Tibial nerve (tissue), 4 donors: ENCODE measurements at regions not wholly inside any gene's neighbourhood (a gene's known extent, or its start where the extent isn't known, plus 50 kb on each side); places are given as distances from the start of the nearest gene placed in this dataset.

Experiments used
- DNase-seq, 2 donors: peaks; one replicate each; pipeline ENCODE4 v3.0.0-alpha.2; 2019; ENCODE audit warnings: low spot score in 2 of 2
- H3K27ac ChIP-seq, 4 donors: fragments of 200-600 bp; sonication (generic) in 3 of 4; one replicate each; pipeline ENCODE4 v1.5.1; 2017 to 2019; ENCODE audit warnings: mild to moderate bottlenecking in 1 of 4
- H3K27me3 ChIP-seq, 2 donors: fragments of 200-600 bp; sonication (generic) in 1 of 2; one replicate each; pipeline versions ENCODE4 v1.5.1 to v1.6.0; 2017 to 2019
- H3K36me3 ChIP-seq, 3 donors: fragments of 200-600 bp; sonication (generic); one replicate each; pipeline ENCODE4 v1.5.1; 2018 to 2019
- H3K4me1 ChIP-seq, 4 donors: fragments of 200-600 bp; sonication (generic) in 3 of 4; one replicate each; pipeline ENCODE4 v1.5.1; 2017 to 2019
- H3K4me3 ChIP-seq, 4 donors: fragments of 200-600 bp; sonication (generic) in 3 of 4; one replicate each; pipeline ENCODE4 v1.5.1; 2017 to 2019; ENCODE audit warnings: mild to moderate bottlenecking in 1 of 4, moderate library complexity in 1 of 4
- H3K9me3 ChIP-seq, 4 donors: fragments of 200-600 bp; sonication (generic) in 3 of 4; one replicate each; pipeline ENCODE4 v1.5.1; 2017 to 2019
- CTCF ChIP-seq, 5 experiments: fragments of 200-600 bp in 3 of 5; fragments of 450-650 bp in 2 of 5; sonication (generic) in 3 of 5; IDR thresholded peaks; one replicate each; pipeline ENCODE4 v1.5.1; 2016 to 2019; ENCODE audit warnings: antibody characterized with exemption in 5 of 5, mild to moderate bottlenecking in 3 of 5, moderate library complexity in 2 of 5
- EP300 ChIP-seq, 2 donors: sonication (generic); formaldehyde crosslinking; IDR thresholded peaks; one replicate each; pipeline ENCODE4 v1.6.1; 2017; ENCODE audit warnings: antibody characterized with exemption in 2 of 2, mild to moderate bottlenecking in 1 of 2
- POLR2A ChIP-seq, 2 donors: fragments of 450-650 bp; IDR thresholded peaks; one replicate each; pipeline ENCODE4 v1.6.1; 2017; ENCODE audit warnings: antibody characterized with exemption in 2 of 2, mild to moderate bottlenecking in 2 of 2, moderate library complexity in 2 of 2
- WGBS, 2 donors: methylation state at CpG; one replicate each; pipeline ENCODE4 v1.1.5; 2018; 5-methylcytosine and 5-hydroxymethylcytosine counted together

GRCh38 chr12:116366456-116366776, 88.9 kb upstream of the MED13L start:
- DNase-seq = no peak
- no peak overlapping the region for H3K4me3 ChIP-seq
- no peaks in the 10 kb centered on the region for H3K9me3 ChIP-seq
- H3K27me3 ChIP-seq = no peaks in the 10 kb centered on the region
- WGBS, 2 donors = 41 to 63% methylated on average over 9 of the region's 9 CpGs
- no peak overlapping the region for H3K27ac ChIP-seq
- no peaks in the 10 kb centered on the region for H3K36me3 ChIP-seq
- TF ChIP-seq EP300 (IDR thresholded peaks at IDR 0.05) (no peak), POLR2A (IDR thresholded peaks at IDR 0.05) (no peak), CTCF (IDR thresholded peaks at IDR 0.05) (no peak)
- H3K4me1 ChIP-seq = peaks cover 0 to 13% (median 2%) of the 10 kb centered on the region in 4 donors

GRCh38 chr12:116366824-116367223, 89.3 kb upstream of the MED13L start:
- 93 to 95% methylated on average over 6 of the region's 6 CpGs for WGBS, 2 donors
- Histone ChIP-seq H3K4me3 (no peak overlapping the region), H3K27ac (no peak overlapping the region), H3K9me3 (no peaks in the 10 kb centered on the region), H3K36me3 (no peaks in the 10 kb centered on the region), H3K4me1 (peaks cover 0 to 13% (median 2%) of the 10 kb centered on the region in 4 donors), H3K27me3 (no peaks in the 10 kb centered on the region)
- TF ChIP-seq CTCF (IDR thresholded peaks at IDR 0.05) = no peak
- no peak for TF ChIP-seq EP300 (IDR thresholded peaks at IDR 0.05)
- TF ChIP-seq POLR2A (IDR thresholded peaks at IDR 0.05) = no peak
- DNase-seq = no peak

- WGBS, 2 donors = 59 to 69% methylated on average over 16 of the region's 16 CpGs
- Histone ChIP-seq H3K4me1 (peaks cover 0 to 18% (median 2%) of the 10 kb centered on the region in 4 donors), H3K4me3 (no peak overlapping the region), H3K9me3 (no peaks in the 10 kb centered on the region), H3K27me3 (no peaks in the 10 kb centered on the region), H3K36me3 (no peaks in the 10 kb centered on the region), H3K27ac (no peak overlapping the region)
- no peak for DNase-seq
- no peak for TF ChIP-seq POLR2A (IDR thresholded peaks at IDR 0.05)
- TF ChIP-seq CTCF (IDR thresholded peaks at IDR 0.05) = no peak
- TF ChIP-seq EP300 (IDR thresholded peaks at IDR 0.05) = no peak
Observed at GRCh38 chr12:116368196-116369194, 91.0 kb upstream of the MED13L start.

- WGBS, 2 donors = 67 to 79% methylated on average over 4 of the region's 4 CpGs
- no peak overlapping the region for H3K27ac ChIP-seq
Observed at GRCh38 chr12:116370004-116370404, 92.5 kb upstream of the MED13L start.

GRCh38 chr12:116370886-116371580, 93.5 kb upstream of the MED13L start:
- peak overlapping the region in 1 of 4 donors; percentile 37 for H3K27ac ChIP-seq
- no peaks in the 10 kb centered on the region for H3K9me3 ChIP-seq
- H3K4me1 ChIP-seq = peaks cover 0 to 24% (median 2%) of the 10 kb centered on the region in 4 donors
- H3K4me3 ChIP-seq = no peak overlapping the region
- 65 to 66% methylated on average over 21 of the region's 21 CpGs for WGBS, 2 donors
- no peak for DNase-seq
- TF ChIP-seq CTCF (IDR thresholded peaks at IDR 0.05) = no peak
- TF ChIP-seq EP300 (IDR thresholded peaks at IDR 0.05) = no peak
- TF ChIP-seq POLR2A (IDR thresholded peaks at IDR 0.05) = no peak
- H3K27me3 ChIP-seq = no peaks in the 10 kb centered on the region
- H3K36me3 ChIP-seq = no peaks in the 10 kb centered on the region

More at GRCh38 chr12:116370004-116370404, 92.5 kb upstream of the MED13L start:
- Histone ChIP-seq H3K27me3 (no peaks in the 10 kb centered on the region), H3K36me3 (no peaks in the 10 kb centered on the region), H3K9me3 (no peaks in the 10 kb centered on the region), H3K4me1 (peaks cover 0 to 24% (median 2%) of the 10 kb centered on the region in 4 donors), H3K4me3 (no peak overlapping the region)
- TF ChIP-seq EP300 (IDR thresholded peaks at IDR 0.05) (peak in 1 of 2 donors; percentile 38), POLR2A (IDR thresholded peaks at IDR 0.05) (no peak)
- DNase-seq = no peak
